ENCODE measurements at regions not wholly inside any gene's neighbourhood (a gene's known extent, or its start where the extent isn't known, plus 50 kb on each side); places are given as distances from the start of the nearest gene placed in this dataset.

GRCh38 chr14:96727980-96728717, 69.0 kb upstream of the VRK1 start:
- DNase-seq (ENCODE audit: low read depth in 3 of 3) = no peak

DNA sequence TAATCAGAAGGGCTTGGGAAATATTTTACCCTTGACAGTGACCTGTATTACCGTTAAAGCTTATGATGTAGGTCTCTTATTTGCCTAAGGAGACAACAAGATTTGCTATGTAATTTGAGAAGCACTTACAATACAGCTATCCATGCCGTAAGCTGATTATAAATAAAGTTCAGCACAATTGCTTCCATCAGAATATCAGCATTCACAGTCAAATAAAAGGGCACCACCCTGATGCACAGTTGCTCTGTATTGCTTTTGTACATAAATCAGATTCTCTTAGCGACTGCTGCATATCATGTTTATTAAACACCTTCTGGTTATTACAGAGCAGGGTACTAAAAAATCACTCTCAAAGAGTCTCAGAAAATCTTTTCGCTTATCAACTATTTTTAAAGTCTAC, 67.3 kb upstream of the VRK1 start:
- DNase-seq (ENCODE audit: low read depth in 3 of 3) = no peak

- DNase-seq (ENCODE audit: low read depth in 3 of 3) = no peak
Observed at GRCh38 chr14:96730386-96730785, 66.8 kb upstream of the VRK1 start.

- DNase-seq (ENCODE audit: low read depth in 3 of 3) = no peak
Observed at GRCh38 chr14:96734076-96734622, 63.0 kb upstream of the VRK1 start.

DNA sequence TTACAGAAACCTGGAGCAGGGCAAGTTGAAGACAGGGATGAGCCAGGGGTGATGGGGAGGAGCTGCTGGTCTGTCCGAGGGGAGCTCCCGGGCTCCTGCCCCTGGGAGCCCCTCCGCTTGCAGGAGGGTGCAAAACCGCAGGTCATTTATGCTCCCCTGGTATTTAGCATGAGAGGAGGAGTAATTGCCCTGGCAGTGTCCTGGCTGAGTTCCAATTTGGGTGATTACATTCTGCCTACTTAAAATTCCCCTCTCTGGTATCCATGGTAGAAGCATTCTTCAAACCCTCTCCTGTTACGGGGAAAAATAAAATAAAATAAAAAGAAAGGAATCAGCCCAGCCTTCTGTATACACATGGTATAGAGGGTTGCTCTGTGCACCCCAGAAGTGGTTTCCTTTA, 61.7 kb upstream of the VRK1 start:
- no peak for DNase-seq (ENCODE audit: low read depth in 3 of 3)

GRCh38 chr14:96736439-96736838, 60.7 kb upstream of the VRK1 start:
- DNase-seq (ENCODE audit: low read depth in 3 of 3) = no peak

DNA sequence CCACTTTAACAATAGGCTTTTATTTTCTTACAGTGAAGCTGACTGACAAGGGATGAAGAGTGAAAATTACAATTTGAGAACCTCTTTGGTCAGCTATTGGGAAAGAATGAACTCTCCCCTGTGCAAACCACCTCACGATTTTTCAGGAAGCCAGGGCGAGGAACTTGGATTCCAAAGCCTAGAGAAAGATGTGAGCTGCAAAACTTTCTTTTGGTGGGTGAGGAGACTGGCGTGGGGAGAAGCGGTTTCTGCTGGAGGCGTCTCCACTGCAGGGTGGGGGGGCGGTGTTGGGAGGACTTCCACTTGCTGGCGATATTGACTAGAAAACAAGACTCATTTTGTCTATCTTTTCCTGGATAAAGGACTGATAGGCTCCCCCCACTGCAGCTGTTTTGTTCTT, 59.3 kb upstream of the VRK1 start:
- DNase-seq (ENCODE audit: low read depth in 3 of 3) = no peak

GRCh38 chr14:96739200-96739910, 57.8 kb upstream of the VRK1 start:
- DNase-seq (ENCODE audit: low read depth in 3 of 3) = no peak

GRCh38 chr14:96741151-96741977, 55.8 kb upstream of the VRK1 start:
- DNase-seq (ENCODE audit: low read depth in 3 of 3) = peak; percentile 57 to 63 (median 61)

DNA sequence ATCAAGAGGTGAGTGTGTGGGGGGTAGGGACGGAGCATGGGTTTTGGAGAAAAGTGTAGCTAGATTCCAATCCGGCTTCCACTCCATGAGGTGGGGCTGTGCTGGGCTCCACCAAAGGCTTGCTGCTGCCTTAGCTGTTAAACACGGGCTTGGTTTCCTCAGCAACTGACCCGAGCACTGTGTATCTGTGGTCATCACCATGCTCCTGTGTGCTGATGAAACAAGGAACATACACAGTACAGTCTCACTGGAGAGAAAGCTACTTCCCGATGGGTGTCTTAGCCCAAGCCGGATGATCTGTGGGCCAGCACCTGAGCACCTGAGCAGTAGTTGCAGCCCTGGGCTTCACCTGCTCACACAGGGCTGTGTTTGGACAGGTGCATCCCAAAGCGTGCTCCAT, 52.9 kb upstream of the VRK1 start:
- DNase-seq (ENCODE audit: low read depth in 3 of 3) = no peak

DNA sequence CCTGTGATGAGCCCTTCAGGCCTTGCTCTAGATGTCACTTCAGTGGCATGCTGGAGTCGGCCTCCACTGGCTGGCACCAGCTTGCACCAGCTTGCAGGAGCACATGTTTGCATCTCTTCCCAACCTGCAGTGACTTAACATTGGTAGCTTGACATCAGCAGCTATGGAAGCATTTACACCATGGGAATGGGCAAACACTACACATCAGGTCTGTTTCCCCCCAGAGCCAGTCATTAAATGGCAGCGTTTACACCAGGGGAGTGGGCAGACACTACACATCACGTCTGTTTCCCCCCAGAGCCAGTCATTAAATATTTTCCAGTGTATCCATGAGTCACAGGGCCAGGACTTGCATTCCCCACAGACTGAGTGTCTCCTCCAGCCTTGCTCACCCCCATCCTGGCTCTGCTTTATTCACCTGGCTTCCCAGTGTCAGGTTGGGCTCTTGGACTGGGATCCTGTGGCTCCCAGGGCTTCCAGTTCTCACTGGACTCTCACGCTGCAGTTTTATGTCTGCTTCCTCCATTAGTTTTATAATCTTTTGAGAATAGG, 51.6 kb upstream of the VRK1 start:
- no peak for DNase-seq (ENCODE audit: low read depth in 3 of 3)

- no peak for DNase-seq (ENCODE audit: low read depth in 3 of 3)
Observed at GRCh38 chr14:96746101-96746500, 51.1 kb upstream of the VRK1 start.

DNA sequence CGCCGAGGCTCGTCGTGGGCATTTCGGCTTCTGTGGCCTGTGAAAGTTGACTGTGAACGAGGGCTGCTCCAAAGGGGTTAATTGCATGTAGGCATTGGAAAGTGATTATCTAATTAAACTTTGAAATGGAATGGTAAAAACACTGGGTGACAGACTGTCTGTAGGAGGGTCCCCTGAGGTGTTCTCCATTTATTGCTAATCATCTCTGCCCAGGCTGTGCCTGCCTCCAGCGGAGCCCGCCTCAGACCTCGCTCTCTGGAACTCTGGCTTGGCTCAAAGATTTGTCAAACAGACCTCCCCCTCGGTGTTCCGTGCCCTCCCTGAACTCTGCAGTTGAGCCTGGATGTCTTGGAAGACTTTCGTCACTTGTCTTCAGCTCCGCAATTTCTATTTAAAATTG, 50.2 kb upstream of the VRK1 start:
- no peak for DNase-seq (ENCODE audit: low read depth in 3 of 3)

Measured in stimulated activated CD4-positive, alpha-beta T cell treated with anti-CD3 and anti-CD28 coated beads, TNF-alpha, amount 100 ng/mL, for 48 hours (primary cell).